Adrenal gland (tissue), 5 donors: ENCODE measurements at regions not wholly inside any gene's neighbourhood (a gene's known extent, or its start where the extent isn't known, plus 50 kb on each side); places are given as distances from the start of the nearest gene placed in this dataset.

Experiments used
- CTCF ChIP-seq, 6 experiments: fragments of 450-650 bp in 4 of 6; fragments of 200-600 bp in 2 of 6; sonication (generic) in 1 of 6; IDR thresholded peaks; 1 replicate in 5 of 6; 2 replicates in 1 of 6; pipeline versions ENCODE4 v1.5.1 to v1.8.0; 2016 to 2021; ENCODE audit warnings: antibody characterized with exemption in 6 of 6, mild to moderate bottlenecking in 2 of 6, moderate library complexity in 1 of 6
- POLR2A ChIP-seq, 2 donors: fragments of 450-650 bp; IDR thresholded peaks; one replicate each; pipeline ENCODE4 v1.6.1; 2017; ENCODE audit warnings: antibody characterized with exemption in 2 of 2, mild to moderate bottlenecking in 2 of 2, moderate library complexity in 1 of 2
- donor health status: DM: no; HTN: no; CAD: no.

DNA sequence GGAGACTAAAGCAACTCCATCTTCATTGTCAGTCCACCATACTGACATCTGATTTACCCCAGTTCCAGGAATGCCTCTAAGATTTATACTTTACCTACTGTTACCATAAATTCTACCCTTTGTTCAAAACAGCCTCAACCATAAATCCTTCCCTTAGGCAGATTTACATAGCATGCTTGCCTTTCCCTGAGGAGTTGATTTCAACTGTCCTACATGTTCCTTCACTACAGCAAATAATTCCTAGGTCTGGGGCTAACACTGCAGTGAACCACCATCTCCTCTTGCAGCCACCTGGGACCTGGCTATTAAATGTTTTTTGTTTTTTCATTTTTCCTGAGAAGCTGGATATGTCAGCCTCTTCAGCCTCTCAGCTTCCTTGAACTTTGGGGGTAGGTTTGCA is 166.9 kb upstream of the PDE4D start:
- no peak for TF ChIP-seq CTCF (IDR thresholded peaks at IDR 0.05)
- no peak for TF ChIP-seq POLR2A (IDR thresholded peaks at IDR 0.05)
